IPS-11a (cell line): ENCODE measurements at regions not wholly inside any gene's neighbourhood (a gene's known extent, or its start where the extent isn't known, plus 50 kb on each side); places are given as distances from the start of the nearest gene placed in this dataset.
A peak's percentile ranks its signal among the peaks of the same experiment; 100 is the strongest.
"Not testable (repeated sequence)": the region's sequence is repeated elsewhere in the genome, so short reads cannot be mapped to it uniquely, and the experiment has no call there.

Experiments used
- H3K4me3 ChIP-seq: one replicate; pipeline ENCODE4 v1.5.1; 2013; ENCODE audit warnings: low read depth, low read length, control low read depth

DNA sequence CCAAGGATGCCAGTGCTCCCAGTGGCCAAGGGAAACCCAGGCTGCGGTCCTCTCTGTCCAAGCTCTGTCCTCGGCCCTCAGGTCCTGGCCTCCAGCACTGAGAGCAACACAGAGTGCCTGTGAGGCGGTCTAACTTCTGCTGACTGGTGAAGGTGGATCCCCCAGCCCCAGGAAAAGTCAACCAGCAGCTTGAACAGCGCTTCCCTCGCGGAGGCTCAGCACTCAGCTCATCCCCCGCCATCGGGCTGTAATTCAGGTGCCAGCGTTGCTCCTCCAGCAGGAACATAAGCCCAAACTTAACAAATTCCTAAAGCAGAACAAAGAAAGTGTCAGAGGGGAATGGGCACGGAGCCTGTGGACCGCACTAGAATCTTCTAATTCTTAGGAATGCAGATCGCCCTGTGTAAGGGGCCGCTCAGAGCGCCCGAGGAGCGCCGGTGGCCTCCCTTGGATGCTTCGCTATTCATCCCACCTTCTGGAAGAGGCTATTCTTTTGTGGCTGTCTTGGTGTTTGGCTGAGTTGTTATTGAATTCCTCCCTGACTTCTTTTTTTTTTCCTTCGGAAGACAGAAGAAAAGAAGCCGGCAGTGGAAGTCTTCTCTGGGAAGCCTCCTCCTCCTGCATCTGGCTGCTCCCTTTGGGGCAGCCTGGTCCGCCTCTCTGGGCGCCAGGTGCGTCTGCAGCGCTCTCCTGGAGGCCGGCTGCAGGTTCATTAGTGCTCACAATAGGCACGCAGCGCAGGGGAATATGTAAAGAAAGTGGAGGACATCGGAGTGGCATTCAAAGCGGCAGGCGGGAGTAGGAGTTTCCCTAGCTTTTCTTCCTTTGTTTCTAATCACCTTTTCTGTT is 905.6 kb downstream of the TSN start:
- peak overlapping the region; percentile 8 for H3K4me3 ChIP-seq

DNA sequence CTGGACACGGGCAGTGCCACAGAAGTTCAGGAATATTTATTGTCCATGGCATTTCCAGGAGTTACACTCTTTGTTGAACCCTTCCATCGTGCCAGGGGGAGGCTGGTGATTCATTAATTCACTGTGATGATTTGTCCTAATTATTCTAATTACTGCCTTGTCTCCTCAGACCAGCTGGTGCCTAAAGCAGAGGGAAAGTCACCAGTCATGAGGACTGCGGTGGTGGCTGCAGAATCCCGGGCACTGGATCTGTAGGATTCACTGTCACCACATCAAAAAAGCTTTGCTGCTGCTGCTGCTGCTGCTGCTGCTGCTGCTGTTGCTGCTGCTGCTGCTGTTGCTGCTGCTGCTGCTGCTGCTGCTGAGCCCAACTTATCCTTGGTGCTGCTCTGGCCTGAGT is 908.2 kb downstream of the TSN start:
- no peak overlapping the region for H3K4me3 ChIP-seq

DNA sequence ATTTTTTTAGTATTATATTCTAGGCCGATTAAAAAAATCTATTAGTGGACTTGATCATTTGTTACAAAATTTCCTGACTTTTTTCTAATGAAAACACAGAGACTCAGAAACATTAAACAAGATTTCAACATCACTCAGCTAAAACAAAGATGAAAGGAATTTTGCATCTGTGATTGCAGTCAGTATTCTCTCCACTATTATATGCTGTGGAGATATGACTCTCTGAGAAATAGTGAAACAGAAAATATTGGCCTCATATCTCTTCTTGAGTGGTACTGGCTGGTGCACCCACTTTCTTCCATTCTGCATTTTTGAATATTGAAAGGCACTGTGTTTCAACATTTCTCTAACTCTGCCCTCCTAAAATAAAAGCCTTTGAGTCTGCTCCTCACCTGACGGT is 914.2 kb downstream of the TSN start:
- H3K4me3 ChIP-seq: no peak overlapping the region

DNA sequence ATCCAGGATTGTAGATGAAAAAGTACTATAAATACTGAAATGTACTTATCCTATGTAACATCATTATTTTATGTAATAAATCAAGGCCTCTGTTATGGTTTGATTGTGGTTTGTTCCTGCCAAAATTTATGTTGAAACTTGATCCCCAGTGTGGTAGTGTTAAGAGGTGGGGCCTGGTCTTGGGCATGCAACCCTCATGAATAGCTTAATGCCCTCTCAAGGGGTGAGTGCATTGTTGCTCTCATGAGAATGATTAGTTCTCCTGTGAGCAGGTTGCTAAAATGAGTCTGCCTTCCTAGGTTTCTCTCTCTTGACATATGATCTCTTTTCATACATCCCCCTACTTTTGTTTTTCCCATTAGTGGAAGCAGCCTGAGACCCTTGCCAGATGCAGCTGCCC is 915.4 kb downstream of the TSN start:
- H3K4me3 ChIP-seq: no peak overlapping the region

DNA sequence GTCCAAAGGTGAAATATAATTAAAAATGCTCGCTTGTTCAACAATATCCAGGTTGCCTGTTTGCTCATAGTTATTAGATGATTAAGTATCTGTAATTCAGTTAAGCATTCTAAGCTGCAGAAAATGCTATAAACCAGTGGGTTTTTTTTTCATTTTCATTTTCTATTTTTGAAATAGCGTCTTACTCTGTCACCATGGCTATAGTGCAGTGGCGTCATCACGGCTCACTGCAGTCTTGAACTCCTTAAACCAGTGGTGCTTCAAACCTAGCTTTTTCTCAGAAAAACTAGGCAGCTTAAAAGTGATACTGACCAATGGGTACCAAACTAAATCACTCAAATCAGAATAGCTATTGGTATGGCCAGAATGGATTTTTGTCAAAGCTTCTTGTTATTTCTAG is 925.2 kb downstream of the TSN start:
- no peak overlapping the region for H3K4me3 ChIP-seq

DNA sequence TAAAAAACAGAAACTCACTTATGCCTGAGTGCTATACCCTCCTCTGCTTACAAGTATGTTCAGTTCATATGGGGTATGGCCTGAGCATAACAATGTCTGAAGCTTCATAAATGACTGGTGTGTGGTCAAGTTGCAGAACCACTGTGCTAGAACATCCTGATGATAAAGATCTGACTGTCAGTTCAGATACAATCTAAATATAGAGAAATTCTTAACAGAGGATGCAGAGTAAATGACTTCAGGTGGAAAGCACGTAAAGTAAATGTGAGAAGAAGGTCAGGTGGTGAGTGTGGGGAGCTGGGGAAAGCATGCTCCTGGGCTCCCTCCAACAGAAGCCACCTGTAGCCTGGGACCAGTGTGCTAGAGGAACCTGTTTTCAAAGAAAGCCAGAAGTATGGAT is 926.2 kb downstream of the TSN start:
- no peak overlapping the region for H3K4me3 ChIP-seq

DNA sequence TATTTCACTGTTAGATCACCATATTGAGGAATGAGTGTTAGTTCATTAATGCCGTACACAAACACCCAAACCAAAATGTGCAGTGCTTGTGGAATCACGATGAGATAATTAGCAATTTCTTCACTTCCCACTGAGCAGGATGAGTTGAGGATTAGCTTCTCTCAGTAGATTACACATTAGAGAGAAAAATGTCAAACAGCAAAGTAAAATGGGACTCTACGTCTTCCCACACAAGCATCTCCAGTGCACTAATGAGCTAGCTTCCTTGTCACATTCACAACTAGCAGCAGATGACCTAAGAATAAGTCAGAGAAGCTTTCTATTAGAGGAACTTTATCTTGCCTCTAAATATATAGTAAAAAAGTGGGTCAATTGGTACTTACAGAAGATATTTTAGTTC is 926.9 kb downstream of the TSN start:
- no peak overlapping the region for H3K4me3 ChIP-seq

DNA sequence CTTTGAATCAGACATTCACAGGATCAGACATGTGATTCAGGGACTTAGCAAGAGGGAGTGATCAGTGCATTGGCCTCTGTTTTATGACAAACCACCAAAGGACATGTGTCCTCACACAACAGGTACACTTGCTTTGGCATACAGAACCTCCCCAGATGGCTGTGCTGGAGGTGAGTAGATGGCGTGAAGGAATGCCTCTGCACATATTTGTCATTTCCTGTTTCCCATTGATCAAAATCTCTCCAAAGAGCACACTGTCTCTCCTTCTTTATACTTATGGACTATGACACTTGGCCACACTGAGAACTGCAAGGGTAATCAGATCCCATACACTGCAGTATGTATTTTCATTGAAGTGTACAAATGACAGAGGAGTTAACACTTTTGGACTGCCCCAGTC is 927.6 kb downstream of the TSN start:
- H3K4me3 ChIP-seq: no peak overlapping the region

DNA sequence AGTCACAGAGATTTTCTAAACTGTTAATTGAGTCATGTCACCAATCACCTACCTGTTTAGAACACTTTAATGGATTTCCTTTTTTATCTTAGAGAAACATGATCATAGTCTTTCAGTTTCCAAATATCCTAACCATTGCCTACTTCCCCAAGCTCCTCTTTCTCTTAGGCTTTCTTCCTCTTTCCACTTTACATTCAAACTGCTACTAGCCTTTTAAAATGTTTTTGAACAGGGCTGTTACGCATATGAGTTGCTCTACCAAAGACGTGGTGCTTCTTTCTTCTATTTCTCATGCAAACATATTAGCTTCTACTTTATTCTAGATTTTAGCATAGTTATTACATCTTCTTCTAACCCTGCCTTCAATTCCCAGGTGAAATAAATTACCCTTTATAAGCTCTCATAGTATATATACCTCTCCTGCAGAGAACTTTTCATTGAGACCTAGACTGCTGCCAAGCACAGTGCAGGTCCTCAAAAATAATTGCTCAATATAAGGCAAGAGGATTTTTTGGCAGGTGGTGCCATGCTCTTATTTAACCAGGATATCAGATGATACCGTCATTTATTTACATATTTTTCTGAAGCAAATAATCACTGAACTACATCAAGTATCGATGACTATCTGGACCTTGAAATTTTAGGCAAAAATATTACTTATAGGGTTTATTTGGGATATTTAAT is 937.1 kb downstream of the TSN start:
- H3K4me3 ChIP-seq: no peak overlapping the region

DNA sequence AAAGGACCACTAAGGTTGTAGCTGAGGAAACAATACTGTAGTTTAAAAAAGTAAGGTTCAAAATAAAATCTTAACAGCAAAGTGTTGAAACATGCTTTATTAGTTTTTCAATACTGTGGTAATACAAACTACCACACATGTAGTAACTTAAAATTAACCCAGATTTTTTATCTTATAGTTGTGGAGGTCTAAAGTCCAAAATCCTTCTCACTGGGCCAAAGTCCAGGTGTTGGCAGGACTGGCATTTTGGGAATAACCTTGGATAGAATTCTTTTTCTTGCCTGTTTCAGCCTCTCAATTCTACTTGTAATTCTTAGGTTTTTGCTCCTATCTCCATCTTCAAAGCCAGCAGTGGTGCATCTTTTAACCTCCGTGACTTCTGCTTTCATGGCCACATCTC is 942.0 kb downstream of the TSN start:
- no peak overlapping the region for H3K4me3 ChIP-seq

DNA sequence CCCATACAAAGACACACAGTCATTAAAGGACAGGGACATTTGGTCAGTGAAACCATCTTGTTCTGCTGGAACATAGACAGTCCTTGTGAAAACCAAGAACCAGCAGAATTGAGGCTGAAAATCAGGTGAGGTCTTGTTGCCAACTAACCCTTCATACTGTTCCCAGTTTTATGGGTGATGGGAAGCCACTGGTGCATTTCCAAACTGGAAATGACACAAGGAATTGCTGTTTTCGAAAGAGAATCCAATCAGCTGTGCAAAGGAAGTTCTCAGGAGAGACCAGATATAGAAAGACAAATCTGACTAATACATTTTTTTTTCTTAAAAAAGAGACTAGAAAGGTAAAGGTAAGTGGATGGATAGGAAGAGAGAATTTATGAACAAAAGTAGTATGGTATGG is 948.2 kb downstream of the TSN start:
- H3K4me3 ChIP-seq: no peak overlapping the region

DNA sequence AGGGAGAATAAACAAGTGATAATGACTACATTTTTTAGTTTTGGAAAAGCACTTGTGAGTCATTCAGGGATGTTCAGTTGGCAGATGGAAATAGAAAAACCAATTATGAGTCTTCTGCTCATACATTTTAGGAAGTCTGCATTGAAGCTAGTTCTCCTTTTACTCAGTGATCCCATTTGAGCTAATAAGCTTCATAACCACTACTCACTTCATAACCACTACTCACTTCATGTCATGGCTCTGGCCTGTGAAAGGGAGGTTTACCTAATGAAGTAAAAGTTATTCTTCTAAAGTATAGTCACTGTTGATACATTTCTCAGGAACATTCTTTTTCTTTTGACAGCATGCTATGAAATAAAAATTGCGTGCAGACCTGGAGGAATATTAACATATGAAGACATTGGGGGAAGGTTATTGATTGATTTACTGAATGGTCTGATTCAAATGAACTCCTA is 948.7 kb downstream of the TSN start:
- no peak overlapping the region for H3K4me3 ChIP-seq

DNA sequence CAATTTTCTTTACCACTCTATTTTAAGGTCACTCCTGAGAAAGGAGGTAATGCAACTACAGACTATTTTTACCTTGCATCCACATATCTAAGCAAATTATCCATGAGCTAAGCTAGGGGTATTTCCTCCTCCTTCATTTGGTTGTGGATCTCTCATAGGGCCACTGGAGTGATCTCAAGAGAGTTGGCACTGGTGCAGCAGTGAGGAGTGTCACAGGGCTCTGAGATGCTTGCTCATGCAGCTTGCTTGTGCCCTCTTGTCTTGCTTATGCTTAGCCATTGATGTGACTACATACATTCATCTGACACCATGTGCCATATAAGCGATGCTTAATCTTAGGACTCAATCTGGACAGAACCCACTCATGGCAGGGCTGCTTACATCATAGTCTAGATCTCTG is 950.3 kb downstream of the TSN start:
- H3K4me3 ChIP-seq: no peak overlapping the region

DNA sequence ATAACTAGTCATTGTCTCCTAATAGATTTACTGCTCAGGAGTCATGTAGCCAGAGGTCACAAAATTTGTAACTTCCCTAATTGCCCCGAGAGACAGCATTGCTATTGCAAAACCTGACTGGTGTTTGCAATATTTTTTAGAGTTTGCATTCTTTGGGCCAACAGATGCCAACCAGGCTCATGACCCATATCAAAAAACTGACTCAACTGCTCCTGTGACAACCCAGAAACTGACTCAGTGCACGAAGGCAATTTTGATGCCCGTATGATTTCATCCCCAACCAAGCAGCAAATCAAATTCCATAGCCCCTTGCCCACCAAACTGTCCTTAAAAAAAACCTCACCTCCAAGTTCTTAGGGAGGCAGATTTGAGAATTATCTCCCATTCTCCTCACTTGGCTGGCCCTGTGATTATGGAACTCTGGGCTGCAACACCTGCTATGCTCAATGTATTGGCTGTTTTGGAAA is 951.3 kb downstream of the TSN start:
- H3K4me3 ChIP-seq: no peak overlapping the region

DNA sequence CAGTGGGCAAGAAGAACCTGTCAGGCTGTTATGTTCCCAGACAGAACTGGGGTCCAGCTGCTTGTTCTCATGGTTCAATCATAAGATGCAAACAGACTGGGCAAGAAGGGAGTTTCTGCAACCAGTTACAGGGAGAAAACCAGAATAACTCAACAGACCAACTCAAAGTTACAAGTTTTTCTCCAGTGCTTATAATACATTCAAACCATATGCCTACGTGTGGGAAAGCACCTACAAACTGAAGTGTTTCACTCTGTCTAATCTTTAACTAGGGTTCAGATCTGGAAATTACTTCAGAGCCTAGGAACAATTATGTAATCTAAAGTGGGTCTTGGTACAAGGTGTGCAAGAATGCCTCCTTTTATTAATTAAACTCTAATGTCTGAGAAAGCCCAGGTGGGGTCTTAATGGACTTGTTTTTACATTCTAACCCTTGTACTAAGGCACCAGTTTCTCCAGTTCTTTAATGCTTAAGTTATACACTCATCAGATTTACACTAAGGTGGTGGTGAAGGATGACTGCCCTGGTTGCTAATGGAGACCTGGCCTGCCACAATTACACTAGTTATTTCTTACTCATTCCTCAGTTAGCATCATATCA is 951.9 kb downstream of the TSN start:
- H3K4me3 ChIP-seq: no peak overlapping the region

DNA sequence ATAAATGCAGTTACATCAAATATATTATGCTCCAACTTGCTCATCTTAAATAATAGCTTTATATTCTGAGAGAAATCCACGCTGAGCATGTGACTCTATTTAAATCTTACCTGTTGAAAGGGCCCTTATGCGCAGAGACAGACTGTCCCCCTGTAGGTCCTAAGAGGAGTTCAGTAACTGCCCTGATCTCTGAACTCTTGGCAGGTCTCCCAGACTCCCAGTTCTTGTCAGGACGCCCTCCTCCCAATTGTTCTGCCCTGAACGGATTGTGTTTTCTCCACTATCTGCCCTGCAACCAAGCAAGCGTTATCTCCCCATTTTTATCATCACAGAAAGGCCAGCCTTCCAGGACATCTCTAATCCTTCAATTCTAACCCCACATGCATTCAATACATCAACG is 954.6 kb downstream of the TSN start:
- no peak overlapping the region for H3K4me3 ChIP-seq

DNA sequence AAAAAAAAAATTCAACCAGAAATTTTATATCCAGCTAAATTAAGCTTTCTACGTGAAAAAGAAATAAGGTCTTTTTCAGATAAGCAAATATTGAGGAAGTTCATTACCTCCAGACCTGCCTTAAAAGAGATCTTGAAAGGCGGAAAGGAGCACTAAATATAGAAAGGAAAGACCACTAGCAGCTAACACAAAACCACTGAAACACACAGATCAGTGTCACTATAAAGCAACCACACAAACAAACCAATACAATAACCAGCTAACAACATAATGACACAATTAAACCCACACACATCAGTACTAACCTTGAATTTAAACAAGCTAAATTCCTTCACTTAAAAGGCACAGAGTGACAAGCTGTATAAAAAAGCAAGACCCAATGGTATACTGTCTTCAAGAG is 958.3 kb downstream of the TSN start:
- H3K4me3 ChIP-seq: no peak overlapping the region

DNA sequence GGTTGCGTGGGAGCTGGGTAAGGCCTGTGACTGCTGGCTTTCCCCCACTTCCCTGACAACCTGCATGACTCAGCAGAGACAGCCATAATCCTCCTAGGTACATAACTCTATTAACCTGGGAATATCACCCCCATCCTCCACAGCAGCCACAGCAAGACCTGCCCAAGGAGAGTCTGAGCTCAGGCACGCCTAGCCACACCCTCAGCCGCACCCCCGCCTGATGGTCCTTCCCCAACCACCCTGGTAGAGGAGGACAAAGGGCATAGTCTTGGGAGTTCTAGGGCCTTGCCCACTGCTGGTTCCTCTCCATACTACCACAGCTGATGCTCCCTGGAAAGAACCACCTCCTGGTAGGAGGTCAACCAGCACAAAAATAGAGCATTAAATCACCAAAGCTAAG is 965.4 kb downstream of the TSN start:
- H3K4me3 ChIP-seq: not testable (repeated sequence)

DNA sequence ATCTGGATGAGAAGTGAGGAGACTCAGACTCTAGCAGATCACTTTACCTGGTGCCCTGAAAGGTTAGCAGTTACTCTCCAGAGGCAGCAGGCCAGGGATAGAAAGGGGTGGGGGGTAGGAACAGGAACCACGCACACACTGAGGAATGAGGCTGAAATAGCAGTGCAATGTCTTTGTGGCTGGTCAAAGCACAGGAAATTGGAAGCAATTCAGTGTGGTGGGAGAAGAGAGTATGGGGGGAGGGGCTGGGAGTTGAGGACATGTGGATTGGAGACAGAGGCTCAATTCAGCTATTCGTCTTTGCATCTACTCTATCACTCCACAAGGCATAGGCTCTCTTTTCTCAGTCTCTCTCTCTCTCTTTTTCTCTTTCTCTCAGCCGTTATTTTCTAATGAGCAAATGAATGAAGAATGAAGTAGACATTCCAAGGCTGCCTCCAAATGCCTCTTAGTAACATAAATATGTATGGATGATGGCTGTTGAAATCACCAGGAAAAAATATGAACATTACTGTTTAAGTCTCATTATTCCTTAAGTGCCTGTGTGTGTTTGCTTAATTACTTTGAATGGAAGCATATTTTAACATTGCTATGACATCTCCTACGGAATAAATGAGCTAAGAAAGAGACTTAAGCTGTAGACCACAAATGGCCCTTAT is 979.4 kb downstream of the TSN start:
- no peak overlapping the region for H3K4me3 ChIP-seq

DNA sequence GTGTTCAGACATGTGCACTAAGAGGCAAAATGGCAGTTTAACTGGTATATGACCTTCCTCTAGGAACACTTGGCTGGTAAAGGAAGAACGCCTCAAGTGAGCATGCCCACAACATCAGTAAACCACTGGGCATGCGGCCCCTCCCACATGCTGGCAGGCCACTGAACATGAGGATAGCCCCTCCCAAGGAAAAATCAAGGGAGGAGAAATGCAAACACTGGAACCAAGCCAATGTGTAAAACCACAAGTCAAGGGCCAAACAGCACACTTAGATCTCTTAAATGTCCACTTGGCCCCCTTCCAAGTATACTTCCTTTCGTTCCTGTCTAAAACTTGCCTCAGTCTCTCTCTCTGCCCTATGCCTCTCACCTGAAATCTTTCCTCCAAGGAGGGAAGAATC is 980.8 kb downstream of the TSN start:
- H3K4me3 ChIP-seq: no peak overlapping the region

DNA sequence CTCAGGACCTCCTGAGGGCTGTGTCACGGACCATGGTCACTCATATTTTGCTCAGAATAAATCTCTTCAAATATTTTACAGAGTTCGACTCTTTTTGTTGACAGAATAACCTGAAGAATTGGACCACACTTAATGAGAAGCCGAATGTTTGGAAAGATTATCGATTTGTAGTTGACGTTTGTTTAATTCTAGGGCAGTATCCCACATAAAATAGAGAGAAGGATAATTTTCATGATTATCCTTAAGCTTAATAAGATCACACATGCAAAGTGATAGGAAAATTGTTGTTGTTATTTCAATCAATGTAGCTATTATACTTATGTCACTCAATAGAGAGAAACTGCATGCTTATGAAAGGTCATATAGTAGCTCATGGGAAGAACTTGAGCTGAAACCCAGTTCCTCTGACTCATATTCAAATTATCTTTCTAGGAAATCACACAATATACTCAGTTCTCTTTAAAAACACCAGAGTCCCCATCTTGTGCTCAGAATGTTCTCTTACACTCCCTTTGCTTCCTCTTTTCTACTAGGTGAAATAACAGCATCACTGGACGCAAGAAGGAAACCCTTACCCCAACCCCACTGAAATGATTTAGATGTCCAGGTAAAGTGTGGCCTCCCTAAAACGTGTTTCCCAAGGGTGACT is 982.1 kb downstream of the TSN start:
- no peak overlapping the region for H3K4me3 ChIP-seq
